Vagina (tissue), 2 donors: ENCODE measurements at regions not wholly inside any gene's neighbourhood (a gene's known extent, or its start where the extent isn't known, plus 50 kb on each side); places are given as distances from the start of the nearest gene placed in this dataset.

Experiments used
- CTCF ChIP-seq, 3 experiments: fragments of 450-650 bp in 2 of 3; fragments of 200-600 bp in 1 of 3; sonication (generic) in 1 of 3; IDR thresholded peaks; one replicate each; pipeline ENCODE4 v1.5.1; 2017 to 2019; ENCODE audit warnings: antibody characterized with exemption in 3 of 3, mild to moderate bottlenecking in 2 of 3, moderate library complexity in 2 of 3
- POLR2A ChIP-seq, 2 donors: fragments of 450-650 bp; IDR thresholded peaks; one replicate each; pipeline ENCODE4 v1.6.1; 2017; ENCODE audit warnings: antibody characterized with exemption in 2 of 2, mild to moderate bottlenecking in 2 of 2, moderate library complexity in 2 of 2

- TF ChIP-seq CTCF (IDR thresholded peaks at IDR 0.05) (no peak), POLR2A (IDR thresholded peaks at IDR 0.05) (no peak)
Observed at GRCh38 chr4:11777447-11777846, 348.8 kb upstream of the HS3ST1 start.
